MV-4-11 (cell line): ENCODE measurements at regions not wholly inside any gene's neighbourhood (a gene's known extent, or its start where the extent isn't known, plus 50 kb on each side); places are given as distances from the start of the nearest gene placed in this dataset.

Experiments
- DNase-seq: peaks from one replicate; lab custom pipeline; 2025; lab: John Stamatoyannopoulos, UW

DNA sequence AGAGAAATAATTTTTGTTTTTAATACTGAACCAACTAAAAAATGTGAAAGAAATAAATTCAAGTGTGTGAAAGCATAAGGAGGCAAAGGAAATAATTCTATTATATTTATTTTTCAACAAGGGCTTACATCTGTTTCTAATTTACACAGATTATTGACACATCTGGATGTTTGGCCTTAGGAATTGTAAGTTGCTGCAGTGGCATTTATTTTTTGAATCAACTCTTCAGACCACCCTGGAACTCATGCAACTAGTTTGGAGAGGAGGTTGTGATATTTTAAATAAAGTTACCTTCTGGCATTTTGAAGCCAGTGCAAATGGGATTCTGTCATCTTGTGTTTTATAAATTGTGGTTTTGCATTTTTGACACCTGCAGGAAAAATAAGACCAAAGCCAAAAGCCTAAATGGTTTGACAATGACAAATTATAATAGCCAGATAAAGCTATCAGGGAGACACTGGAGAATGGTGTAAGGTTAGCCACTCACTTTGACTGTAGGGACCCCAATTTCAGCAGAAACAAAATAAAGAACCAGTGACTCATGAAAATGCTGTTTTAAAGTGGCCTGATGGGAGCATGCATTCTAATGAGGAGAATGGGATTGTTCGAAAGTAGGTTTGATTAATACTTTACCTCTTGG, 192.9 kb downstream of the KLF5 start:
- DNase-seq = no peak

DNA sequence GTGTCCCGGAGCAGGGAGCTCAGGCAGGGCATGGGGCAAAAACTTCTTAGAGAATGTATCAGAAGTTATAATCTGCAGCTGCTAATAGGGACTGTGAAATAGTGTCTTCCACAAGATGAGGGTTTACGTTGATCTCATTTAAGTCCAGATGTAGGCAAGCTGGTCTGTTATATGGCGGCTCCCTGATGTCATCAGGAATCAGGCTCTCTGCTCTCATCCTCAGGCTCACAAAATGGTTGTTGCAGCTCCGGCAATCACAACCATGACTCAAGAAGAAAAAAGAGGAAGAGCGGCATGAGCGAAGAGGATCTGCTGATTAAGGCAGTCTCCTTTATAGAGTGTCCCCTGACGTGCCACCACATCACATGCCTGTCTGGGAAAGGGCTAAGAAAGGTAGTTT, 191.3 kb downstream of the KLF5 start:
- no peak for DNase-seq

DNA sequence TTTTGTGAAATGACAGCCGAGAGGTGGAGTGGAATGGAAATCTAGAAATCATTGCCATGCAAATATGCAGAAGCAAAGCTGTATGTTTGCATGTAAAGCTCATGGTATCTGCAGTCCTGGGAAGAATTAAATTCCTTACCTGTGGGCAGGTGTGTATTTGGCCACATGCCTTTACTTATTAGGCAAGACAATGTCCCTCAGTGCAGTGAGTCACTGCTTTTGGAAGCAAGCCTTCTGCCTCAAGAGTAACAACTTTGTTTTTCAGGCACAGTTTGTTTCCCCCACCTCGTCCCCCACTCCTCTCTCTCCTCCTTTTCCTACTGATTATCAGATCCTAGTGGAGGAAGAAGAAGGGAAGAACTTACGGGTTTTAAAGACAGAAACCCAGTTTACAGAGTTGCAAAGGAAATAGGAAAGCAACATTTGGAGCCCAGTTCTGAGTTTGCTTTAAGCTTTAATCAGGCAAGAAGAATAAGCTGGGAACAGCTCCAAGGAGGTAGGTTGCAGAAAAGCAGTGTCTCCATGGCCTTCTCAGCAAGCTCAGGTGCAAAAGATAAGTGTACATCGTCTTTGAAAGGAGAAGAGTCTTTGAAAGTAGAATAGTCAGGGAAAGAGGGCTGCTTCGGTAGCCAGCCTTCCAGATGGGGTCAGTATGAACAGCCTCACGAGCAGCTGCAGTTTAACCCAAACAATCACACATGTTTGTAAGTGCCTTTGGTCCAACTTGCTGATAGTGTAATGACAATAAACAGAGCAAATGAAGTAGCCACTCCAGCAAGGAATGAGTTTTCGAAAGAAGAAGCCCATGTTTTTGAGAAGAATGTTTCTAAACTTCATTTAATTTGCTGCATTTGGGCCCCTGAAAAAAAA, 190.1 kb downstream of the KLF5 start:
- DNase-seq = no peak

DNA sequence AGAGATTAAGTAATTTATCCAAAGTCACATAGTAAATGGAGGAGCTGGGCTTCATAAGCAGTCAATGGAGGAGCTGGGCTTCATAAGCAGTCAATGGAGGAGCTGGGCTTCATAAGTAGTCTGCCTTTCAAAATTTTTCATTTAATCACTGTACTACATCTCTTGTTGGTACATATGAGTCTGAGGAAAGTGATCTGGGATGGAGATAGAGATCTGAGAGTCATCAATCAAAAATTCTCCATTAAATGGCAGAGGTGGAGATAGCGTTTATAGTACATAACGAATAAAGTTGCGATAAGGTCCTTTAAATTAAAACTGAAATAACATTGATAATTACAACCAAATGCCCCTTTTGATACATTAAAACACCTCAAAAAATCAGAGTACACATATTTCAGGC, 189.3 kb downstream of the KLF5 start:
- DNase-seq = no peak

DNA sequence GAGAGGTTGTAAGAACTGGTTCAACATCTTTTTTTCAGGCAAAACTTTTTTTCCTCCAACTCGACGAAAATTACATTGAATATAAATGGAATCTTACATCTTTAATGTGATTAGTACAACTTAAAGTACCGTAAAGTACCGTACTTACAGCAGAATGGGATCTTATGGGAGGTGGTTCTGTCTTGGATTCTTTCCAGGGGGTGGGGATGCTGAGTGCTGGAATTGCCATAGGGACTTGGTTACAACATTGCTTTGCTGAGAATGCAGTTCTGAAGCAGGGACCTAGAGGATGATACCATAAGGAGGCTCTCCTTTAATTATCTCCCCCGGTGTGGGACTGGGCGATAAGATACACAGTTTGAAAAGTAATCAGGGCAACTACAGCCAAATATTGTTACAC, 186.4 kb downstream of the KLF5 start:
- DNase-seq = no peak

DNA sequence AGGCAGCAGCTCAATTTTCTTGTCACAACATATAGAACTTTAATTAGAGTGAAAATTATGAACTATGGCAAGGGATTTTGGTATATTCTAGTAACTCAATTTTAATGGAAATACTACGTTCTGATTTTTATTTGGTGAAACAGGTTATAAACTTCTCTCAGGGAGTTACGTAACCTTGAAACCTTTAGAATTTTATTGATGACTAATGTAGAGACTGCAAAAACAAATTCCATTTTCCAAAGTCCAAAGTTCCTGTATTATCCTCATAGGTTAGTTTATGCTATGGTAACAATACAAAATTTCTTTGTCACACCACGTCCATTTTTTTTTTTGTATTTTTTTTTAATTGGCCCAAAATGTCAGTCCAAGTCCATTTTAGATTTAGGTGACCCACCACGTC, 185.7 kb downstream of the KLF5 start:
- no peak for DNase-seq

DNA sequence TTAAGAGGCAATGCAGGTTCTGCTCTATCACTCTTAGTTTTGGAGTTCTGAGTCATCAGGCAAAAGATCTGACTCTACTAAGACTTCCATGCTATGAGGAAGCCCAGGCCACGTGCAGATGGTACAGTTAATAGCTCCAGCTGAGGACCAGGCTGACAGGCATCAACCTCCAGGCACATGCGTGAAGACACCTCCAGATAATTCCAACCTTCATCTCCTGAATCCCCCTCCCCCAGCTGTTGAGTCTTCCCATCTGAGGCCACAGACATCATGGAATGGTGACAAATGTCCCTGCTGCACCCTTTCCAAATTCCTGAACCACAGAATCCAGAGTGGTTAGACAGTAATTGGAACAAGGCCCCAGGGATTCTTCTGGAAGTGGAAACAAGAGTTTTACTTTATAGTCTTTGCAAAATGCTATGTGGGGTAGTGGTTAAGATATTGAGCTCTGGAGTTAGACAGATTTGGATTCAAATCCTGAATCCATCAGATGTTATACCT, 183.8 kb downstream of the KLF5 start:
- DNase-seq = no peak

DNA sequence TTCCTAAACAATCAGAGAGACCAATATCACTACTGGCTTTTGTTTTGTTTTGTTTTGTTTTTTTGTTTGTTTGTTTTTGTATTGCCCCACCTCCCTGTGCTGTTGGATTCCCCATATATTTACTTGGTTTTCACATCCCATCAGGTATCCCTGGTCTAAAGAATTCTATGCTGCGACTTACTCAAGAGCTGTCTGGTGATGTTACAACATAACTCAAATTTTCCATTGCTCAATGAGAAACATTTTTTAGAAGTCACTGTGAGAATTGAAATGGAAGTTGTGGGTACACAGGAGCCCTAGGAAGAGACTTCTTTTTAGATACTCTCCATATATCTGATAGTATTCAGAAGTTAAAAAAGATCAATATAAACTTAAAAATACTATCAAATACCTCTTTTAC, 181.4 kb downstream of the KLF5 start:
- DNase-seq = no peak

DNA sequence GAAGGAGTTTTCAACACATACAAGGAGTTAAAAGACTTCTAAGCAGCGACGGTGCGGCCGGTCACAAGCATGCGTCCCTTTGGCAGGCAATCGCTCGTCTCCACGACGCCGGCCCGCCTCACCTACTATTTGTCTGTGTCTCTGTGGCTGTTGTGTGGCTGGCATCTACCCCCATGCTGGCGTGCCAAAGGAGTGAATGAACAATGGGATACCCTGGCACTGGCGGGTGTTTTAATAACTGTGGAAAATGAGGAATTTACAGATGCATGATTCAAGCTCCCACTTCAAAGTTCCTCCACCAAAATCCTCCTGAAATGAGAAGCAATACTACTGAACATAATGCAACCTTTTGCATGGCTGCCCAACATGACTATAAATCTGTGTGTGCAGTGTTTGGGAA, 176.6 kb downstream of the KLF5 start:
- DNase-seq = no peak

DNA sequence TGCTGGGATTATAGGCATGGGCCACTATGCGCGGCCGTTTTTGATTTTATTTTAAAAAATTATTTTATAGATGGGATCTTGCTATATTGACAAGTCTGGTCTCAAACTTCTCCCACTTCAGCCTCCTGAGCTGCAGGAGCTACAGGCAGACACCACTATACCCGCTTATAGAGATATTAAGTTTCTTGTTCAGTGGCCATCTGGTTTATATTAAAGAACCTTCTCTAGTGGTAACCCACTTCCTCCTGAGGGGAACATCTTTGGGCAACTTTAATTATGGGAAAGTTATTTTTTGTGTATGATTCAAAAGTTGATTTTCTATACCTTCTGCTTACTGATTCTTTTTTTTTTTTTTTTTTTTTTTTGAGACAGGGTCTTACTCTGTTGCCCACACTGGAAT, 172.7 kb downstream of the KLF5 start:
- peak; percentile 48 for DNase-seq

DNA sequence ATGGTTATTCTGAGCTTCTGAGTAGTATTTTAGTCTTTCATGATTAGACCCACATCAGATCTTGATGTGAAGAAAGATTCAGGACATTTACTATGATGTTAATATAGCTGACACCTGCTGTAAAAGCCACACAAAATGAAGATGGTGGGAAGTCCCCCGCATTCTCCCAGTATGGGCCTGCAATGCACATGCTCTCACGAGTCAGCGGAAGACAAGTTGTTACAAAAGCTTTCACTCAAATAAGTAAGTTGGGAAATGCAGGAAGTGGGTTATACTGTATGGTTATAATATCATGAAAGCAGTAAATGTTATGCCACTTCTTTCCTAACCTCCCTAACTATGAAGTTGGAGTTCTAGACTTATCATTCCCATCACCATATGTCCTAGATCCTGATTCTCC, 171.9 kb downstream of the KLF5 start:
- DNase-seq = peak; percentile 87

DNA sequence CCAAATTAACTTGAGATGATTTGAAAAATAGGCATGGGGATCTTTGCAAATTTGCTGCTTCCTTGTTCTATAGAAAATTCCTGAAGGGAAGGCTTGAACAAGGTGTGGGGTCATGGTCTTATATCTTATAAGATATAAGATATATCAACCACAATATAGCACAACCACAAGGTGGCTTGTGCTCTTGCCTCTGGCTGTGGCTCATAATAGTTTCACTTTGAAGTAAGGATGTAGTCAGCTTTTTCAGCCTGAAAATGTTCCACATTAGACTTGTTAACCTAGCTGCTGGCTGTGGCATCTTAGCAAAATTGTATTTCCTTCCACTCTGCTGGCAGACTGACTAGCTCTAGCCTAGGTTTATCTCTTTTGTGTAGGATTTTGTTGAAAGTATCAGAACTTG, 169.7 kb downstream of the KLF5 start:
- DNase-seq = peak; percentile 8

DNA sequence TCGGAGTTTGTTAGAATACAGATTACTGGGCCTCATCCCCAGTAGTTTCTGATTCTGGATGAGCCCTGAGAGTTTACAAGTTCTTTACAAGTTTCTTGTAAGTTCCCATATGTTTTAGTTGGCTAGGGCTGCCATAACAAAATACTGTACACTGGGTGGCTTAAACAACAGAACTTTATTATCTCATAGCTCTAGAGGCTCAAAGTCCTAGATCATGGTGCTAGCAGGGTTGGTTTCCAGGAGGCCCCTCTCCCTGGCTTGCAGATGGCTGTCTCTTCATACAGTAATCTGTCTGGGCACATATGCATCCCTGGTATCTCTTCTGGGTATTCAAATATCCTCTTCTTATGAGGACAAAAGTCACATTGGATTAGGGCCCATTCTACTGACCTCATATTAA, 167.2 kb downstream of the KLF5 start:
- DNase-seq = no peak

DNA sequence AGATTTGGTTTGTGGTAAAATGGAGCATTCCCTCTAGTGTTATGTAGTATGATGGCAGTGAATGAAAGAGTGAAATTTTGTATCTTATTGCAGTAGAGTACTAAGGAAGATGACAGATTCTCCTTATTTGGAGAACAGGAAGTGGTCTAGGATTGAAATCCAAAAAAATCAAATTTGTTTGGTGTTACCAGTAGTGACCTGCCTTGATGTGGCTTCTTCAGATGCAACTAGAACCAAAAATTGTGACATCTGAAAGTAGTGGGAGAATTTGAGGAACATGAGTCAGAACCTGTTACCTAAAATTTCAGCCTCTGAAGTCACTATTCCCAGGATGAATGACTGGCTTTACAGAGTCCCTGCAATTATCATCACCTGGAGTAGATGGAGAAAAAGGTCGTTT, 165.9 kb downstream of the KLF5 start:
- peak; percentile 93 for DNase-seq

DNA sequence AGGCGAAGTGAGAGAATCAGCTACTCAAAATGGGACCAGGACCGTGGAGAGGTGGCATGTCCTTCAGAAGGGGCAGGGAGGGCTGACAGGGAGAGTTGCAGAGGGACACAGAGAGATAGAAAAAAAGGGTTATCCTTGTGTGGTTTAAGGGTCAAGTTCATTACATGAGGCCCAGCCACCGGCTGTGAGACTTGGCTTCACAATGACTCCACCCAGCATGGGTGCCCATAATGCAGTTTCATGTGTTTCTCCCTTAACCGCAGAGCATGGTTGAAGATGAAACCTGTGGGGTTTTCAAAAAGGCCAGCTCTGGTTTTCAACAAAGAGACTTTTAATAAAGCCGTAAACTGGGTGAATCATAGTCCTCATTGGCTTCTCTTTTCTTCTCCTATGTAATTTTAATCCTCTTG, 164.6 kb downstream of the KLF5 start:
- DNase-seq = peak; percentile 93

DNA sequence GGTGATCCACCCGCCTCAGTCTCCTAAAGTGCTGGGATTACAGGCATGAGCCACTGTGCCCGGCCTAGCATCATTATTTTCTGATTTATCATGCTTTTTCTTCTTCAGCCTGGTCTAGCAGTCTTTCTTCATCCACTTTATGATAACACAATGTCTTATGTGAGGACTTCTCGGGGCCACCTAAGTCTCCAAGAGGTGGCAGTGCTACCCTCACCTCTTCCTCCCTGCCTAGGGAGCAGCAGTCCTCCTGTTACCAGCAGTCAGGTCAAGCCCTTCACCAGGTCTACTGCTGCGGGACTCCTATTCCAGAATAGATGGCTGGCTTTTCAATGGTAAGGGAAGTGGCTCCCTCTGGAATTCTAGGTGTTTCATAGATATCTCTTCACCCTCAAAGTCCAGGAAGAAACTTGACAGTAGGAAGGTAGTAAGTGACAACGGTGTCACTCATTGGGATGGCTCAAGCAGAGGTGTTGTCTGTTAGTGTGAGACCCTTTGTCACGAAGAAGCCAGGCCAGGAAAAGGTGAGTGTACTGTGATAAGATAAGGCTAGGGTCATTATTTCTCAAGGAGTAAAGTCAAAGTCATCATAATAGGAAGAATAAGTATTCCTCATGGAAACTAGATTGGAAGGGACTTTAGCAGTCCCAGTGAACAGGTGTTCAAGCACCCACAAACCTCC, 164.0 kb downstream of the KLF5 start:
- DNase-seq = no peak

DNA sequence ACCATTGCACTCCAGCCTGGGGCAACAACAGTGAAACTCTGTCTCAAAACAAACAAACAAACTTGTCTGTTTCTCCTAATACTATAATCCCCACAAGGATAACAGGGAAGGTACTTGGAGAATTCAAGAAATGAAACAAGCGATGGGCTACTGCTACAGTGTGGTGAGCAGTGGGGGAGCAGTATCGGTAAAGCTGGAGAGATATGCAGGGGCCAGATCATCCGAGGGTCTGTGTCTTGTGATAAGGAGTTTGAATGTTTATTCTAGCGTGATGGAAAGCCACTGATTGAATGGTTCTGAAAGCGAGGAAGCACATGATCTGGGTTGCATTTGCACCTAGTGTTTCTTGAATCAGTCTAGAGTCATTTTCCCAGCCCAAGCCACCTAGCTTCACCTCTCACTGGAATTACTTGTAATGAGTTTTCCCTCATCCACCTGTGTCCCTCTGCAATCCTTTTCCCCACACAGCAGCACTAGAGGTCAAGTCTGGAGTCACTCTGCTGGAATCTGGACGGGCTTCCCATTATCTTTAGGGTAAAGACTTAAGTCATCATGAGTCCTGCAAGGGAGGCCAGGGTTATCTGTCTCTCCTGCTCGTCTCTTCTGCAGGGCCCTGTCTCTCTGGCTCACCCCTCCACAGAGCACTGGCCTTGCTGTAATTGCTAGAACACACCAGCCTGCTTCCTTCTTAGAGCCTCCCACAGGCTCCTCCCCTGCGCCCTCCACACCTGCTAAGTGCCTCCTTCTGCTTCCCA, 162.3 kb downstream of the KLF5 start:
- peak; percentile 73 for DNase-seq

DNA sequence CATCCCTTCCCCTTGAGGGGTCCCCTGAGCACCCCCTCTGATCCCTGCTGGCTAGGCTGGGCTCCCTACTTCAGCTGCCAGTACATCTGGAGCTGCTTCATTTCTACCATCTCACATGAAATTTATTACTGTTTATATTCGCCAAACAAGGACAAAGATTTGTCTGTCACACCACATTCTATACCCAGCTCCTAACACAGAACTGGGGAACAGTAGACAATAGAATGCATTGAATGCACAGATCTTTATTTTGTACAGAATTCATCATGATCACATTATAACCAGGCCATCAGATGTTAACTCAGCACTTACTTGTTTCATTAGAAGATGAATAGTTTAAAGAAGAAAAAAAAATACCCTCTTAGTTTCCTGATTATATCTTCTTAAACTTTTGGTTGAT, 159.4 kb downstream of the KLF5 start:
- no peak for DNase-seq

DNA sequence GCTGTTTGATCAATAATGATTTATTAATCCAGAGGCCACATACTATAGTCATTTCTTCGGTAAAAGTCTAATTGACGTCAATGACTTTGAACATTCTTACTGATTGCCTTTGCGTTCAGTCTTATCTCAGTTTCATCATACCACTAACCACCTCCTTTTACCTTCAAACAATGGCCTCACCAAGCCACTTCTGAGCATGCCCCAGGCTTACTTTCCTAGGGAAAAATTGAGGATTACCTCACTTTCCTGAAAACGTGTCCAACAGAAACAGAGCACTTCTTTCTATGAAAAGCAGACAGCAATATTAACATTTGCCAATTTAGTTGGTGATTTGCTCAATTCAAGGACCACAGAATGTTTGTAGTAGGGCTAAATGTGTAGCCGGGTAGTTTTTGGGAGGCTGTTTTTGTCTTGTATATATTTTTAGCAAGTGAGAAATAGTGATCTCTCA, 157.6 kb downstream of the KLF5 start:
- no peak for DNase-seq

DNA sequence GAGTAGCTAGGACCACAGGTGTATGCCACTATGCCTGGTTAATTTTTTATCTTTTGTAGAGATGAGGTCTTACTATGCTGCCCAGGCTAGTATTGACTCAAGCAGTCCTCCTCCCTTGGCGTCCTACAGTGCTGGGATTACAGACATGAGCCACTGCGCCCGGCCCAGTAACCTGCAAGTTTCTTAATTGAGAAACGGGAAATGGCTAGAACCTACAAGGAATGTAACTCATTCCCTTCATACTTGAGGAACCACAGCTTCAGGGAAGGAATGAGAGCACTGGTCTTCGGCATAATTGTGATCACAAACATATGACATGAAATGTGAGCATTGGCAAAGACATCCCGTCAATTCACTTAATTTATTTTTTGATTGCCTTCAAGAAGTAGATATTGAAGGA, 157.0 kb downstream of the KLF5 start:
- no peak for DNase-seq

DNA sequence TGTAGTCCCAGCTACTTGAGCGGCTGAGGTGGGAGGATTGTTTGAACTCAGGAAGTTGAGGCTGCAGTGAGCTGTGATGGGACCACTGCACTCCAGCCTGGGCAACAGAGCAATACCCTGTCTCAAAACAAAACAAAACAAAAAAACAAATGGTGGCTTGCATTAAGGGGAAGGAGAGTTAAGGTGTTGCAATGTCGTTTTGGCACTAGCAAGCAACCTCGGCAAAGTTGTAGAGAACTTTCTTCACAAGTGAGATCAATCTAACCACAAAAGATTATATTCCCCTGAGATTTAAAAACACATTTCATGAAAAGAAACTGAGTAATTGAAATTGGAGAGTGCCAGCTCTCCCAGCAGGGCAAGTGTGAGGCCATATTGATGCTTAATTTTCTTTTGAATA, 153.7 kb downstream of the KLF5 start:
- no peak for DNase-seq

DNA sequence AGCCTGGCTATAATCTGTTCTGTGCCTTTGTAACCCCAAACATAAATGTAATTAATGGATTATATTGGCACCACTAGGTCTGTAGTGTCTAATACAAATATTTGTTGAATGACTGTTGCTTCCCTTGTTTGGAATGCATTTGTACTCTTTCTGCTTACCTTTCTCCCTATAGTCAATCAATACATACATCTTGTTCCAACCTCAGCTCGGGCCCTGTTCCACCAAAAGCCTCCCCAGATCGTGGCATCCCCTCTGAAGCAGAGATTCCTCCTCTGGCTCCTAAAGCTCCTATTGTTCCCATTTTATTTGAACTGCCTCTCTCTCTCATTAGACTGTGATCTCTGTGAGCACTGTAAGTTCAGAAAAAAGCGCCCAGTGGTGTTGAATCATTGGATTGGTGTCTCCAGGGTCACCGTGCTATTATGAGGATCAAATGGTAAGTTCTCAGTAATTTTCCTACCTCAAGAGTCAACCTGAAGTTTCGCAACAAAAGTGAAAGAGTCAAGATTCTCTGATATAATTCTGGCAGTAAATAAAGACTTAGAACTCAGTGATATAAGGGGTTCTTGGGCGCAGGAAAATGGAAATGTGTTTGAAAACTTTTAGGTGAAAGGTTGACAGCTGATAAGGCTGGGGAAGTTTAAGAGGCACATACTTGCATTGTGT, 151.5 kb downstream of the KLF5 start:
- DNase-seq = no peak
